Eye (tissue), 1 donor: ENCODE measurements at regions not wholly inside any gene's neighbourhood (a gene's known extent, or its start where the extent isn't known, plus 50 kb on each side); places are given as distances from the start of the nearest gene placed in this dataset.

Experiments
- DNase-seq: peaks from one replicate; pipeline ENCODE4 v3.0.0-alpha.2; 2015

- no peak for DNase-seq
These were observed 66.8 kb upstream of the HMGN3 start for GRCh38 chr6:79301290-79301689.

GRCh38 chr6:79296211-79296610, 61.7 kb upstream of the HMGN3 start:
- no peak for DNase-seq
